Putamen (tissue), 1 donor: ENCODE measurements at regions not wholly inside any gene's neighbourhood (a gene's known extent, or its start where the extent isn't known, plus 50 kb on each side); places are given as distances from the start of the nearest gene placed in this dataset.

Experiments used
- DNase-seq: peaks from one replicate; pipeline ENCODE4 v3.0.0-alpha.2; 2016; ENCODE audit warnings: low spot score

DNA sequence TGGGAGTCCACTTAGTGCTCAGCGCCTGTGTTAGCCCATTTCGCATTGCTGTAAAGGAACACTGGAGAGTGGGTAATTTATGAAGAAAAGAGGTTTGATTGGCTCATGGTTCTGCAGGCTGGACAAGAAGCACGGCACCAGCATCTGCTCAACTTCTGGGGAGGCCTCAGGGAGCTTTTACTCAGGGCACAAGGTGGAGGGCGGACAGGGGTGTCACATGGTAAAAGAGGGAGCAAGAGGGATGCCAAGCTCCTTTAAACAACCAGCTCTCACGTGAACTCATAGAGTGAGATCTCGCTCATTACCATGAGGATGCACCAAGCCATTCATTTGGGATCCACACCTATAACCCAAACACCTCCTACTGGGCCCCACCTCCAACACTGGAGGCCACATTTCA, 181.4 kb upstream of the TLE3 start:
- DNase-seq: no peak

DNA sequence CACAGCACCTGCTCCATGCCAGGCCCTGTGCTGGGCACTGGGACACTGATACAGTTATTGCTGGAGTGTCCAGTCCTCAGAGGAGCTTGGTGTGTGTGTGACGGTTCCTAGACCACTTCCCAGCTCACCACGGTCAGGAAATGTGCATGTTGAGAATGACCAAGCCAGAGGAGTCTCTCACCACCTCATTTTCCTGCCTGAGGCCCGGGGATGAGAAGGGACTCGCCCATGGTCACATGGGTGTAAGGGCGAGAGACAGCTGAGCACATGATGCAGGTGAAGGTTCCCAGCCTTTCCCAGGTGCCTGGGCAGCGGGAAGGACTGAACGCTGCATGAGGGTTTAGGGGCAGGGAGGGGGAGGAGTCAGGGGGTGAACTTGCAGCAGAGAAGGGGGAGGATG, 180.9 kb upstream of the TLE3 start:
- no peak for DNase-seq

DNA sequence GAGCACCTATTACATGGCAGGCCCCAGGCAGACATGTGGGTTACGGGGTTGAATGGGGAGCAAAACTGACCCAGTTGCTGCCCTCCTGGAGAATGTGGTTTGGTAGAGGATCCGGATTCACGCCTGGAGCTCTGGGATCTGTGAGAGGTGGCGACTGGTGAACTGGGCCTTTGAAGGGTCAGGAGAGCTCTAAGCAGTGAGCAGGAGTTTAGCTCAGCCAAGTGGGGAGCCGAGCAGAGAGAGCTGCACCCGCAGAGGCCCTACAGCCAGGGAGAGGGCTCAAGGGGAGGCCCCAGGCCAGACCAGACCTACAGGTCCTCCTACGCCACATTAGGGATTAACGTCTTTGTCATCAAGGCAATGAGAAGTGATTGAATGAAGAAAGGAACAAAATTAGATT, 179.8 kb upstream of the TLE3 start:
- DNase-seq: no peak

GRCh38 chr15:70276401-70276800, 178.7 kb upstream of the TLE3 start:
- DNase-seq: no peak

- DNase-seq: no peak
These were observed 177.9 kb upstream of the TLE3 start for GRCh38 chr15:70275461-70276138.

GRCh38 chr15:70274908-70275307, 177.2 kb upstream of the TLE3 start:
- no peak for DNase-seq

- no peak for DNase-seq
These were observed 176.7 kb upstream of the TLE3 start for GRCh38 chr15:70274255-70274880.

DNA sequence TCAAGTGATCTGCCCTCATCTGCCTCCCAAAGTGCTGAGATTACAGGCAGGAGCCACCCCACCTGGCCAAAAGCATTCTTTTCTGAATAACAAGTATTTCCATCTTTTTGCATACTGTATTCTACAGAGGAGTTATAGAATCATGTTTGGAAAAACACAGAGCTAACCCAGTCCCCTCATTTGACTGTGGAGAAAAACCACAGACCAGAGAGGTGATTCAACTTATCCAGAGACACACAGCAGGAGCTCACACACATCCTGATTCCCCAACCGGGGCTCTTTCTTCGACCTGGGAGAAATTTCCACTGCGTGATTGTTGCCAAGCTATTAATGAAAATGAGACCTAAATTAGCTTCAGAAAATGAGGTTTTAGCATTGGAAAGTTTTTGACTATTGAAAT, 176.1 kb upstream of the TLE3 start:
- no peak for DNase-seq

DNA sequence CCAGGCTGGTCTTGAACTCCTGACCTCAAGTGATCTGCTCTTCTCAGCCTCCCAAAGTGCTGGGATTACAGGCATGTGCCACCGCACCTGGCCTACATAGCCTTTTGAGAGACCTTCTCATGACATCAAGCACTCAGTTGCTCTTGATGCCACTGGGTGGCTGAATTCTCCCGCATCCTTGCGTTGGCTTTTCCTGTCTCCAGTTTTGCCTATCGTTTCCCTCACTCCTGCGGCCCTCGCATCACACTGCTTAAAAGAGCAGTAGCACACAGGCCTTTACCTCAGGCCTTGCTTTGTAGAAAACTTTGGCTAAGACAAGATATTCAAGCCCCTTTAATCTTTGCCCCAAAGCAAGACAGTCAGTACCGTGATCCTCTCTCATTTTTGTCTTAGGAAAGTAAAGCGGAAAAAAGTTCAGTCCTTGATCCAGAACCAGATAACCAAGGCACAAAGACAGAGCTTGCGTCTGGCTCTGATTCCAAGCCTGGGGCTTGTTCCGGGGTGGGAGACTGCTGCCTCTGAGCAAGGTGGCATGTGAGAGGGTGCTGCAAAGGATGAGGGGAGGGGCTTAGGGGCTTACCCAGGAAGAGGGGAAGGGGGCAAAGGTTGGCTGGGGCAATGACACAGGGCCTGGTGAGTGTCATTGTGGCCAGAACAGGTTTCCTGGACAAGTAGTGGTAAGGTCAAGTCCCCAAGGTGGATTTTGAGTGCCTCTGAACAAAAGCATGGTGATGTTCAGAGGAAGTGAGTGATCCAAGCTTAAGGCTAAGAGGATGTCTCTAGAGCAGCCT, 175.0 kb upstream of the TLE3 start:
- no peak for DNase-seq

DNA sequence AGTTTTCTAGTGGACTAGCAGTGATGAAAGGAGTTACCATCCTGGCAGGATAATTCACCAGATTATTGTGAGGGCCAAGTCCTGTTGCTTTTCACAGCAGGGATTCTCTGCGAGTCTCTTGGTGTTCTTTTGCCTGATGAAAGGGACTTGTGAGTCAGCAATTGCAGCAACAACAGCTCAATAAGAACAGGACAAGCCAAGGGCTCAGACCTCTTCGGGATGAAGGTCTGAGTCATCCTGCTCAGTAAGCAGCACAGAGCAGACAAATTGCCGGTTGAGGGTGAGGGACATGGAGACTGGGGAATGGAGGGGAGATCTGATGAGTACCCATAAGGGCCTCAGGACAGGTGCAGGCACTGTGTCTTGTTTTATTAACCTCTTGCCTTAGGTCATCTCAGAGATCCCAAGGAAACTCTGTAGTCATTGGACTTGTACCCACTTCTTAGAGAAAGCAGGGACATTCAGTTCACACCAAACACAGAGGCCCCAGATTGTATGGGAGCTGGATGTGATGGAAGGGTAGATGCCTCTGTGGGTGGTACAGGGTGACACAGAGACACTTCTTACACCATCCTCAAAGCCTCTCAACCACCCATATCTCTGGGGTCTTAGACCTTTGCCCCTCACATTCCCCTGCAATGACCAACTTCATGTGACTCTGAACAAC, 173.8 kb upstream of the TLE3 start:
- peak; percentile 7 for DNase-seq

DNA sequence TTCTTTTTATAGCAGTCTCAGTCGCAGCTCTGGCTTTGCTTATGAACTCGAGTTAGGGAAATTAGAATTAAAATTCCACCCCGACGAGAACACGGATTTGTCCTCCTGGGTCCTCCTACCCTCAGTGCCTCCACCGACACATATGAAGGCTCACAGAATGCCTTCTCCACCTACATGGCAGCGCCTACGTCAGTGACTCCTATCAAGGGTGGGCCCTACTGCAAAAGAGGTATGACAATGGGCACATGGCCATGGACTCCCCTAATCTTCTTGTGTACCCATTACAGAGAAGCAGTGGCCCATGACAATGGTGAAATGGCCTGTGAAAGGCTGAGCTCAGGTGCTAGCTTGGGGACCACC, 173.0 kb upstream of the TLE3 start:
- DNase-seq: no peak

DNA sequence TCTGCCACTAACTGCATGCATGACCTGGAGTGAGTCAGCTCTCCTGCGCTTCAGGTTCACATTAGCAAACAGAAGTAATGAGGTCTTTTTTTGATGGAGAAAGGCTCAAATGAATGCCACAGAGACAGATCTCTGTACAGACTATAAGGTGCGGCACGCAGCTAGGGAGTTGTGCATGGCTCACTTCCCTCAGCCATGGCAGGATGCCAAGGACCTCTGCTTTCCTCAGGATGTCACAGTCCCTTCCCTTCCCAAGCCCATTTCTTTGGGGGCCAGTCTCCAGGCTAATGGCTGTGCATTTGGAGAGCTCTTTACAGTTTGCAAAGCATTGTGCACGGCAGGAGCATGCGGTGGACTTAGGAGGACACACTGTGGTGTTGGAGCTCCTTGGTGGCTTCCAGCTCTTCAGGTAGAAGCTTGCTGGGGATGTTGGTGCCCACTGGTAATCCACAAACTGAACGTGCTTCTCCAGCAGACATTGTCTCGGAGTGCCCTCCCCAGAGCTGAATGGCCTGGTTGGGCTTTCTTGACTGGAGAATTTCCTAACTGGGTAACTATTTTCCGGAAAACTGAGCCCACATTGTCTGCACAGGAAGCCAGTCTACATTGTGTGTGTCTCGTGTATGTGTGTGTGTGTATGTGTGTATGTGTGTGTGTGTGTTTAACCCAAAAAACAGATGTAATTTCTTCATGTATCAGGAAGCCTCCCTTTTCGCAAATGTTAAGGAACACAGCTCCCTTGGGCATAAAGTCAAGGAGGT, 172.5 kb upstream of the TLE3 start:
- peak; percentile 11 for DNase-seq

GRCh38 chr15:70269311-70269911, 171.7 kb upstream of the TLE3 start:
- no peak for DNase-seq

- DNase-seq: no peak
These were observed 171.1 kb upstream of the TLE3 start for GRCh38 chr15:70268698-70269251.

GRCh38 chr15:70267879-70268278, 170.2 kb upstream of the TLE3 start:
- DNase-seq: no peak

DNA sequence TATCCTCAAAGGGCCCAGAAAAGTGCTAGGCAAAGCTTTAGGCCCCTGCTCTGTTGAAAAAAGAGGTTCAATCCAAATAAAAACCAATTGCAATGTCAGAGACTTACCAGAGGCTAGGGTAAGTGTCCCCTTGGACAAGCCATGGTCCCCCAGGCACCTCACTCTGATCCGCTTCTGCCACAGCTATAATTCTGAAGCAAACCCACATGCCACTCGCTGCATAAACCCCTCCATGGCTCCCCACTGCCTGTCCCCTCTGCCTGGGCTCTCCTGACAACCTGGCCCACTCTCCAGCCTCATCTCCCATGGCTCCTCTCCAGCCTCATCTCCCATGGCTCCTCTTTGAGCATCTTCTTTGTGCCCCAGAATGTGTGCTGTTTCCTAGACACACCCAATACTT, 169.6 kb upstream of the TLE3 start:
- no peak for DNase-seq

- peak; percentile 42 for DNase-seq
These were observed 168.8 kb upstream of the TLE3 start for GRCh38 chr15:70266412-70267121.

- DNase-seq: no peak
These were observed 168.3 kb upstream of the TLE3 start for GRCh38 chr15:70265986-70266385.

DNA sequence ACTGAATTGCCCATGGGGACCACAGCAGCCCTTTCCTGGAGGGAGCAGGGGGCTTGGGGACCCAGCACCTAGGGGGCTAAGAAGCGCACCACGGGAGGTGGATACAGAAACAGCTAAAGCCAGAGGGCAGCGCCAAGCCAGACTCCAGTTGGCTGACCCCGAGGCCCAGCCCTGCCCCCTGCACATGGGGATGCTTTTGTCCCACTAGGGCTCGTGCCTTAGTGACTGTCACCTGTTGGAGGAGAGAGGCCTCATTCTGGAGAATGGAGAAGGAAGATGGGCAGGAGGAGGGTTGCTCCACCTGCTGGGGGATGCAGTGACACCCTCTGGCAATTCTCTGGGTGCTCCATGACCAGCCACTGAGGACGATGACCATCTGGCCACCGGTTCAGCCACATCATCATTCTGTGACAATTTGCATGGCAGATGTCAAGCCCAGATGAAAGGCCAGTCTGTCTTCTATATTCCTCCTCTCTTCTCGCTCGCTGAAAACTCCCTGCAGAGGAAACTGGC, 167.8 kb upstream of the TLE3 start:
- no peak for DNase-seq

DNA sequence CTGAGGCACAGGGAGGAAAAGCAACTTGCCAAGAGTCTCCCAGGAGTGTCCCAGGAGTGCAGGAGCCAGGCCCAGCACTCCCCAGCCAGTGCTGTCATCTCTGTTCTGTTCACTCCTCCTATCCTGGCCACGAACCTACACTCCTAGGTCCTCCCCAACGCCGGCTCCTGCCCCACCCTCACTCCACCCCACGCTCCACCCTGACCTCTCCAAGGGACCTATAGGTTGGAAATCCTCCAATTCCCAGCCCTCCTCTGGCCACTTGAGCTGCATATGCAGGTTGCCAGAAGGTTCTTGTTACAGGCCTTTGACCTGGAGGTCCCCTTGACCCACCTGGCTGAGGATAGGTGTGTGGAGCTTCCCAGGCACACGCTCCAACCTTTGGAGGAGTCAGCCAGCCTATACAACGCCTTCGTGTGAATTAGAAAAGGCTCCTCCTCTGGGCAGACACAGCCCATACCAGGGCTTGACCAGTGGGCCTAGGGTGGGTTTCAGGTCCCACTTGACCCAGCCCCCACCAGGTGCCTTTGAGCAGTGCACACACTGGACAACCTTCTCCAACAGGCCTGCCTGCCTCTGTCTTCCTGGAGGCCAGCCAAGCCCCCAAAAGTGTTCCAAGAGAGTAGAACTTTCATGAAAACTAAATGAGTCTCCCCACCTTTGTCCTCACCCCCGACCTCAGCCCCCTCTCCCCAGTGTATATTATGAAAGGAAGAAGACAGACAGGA, 167.2 kb upstream of the TLE3 start:
- DNase-seq: no peak
